Ramos (cell line): ENCODE measurements at regions not wholly inside any gene's neighbourhood (a gene's known extent, or its start where the extent isn't known, plus 50 kb on each side); places are given as distances from the start of the nearest gene placed in this dataset.

Experiments used
- in situ Hi-C: fragments of 300-500 bp; cut with MboI; formaldehyde crosslinking; loops from one replicate; pipeline ENCODE4 v1.14.3; 2022; ENCODE audit warnings: low sequenced_read_pairs; ENCODE audit not compliant: unreplicated experiment

GRCh38 chr13:80239116-80239515 is 101.8 kb downstream of the SPRY2 start:
- in situ Hi-C loops = no loop called here

- in situ Hi-C loops = no loop called here
These were observed 103.3 kb downstream of the SPRY2 start for GRCh38 chr13:80237646-80238045.

GRCh38 chr13:80235967-80236302 is 105.0 kb downstream of the SPRY2 start:
- in situ Hi-C loops = no loop called here

- in situ Hi-C loops = no loop called here
These were observed 105.6 kb downstream of the SPRY2 start for GRCh38 chr13:80235166-80235966.

GRCh38 chr13:80227645-80228044 is 113.3 kb downstream of the SPRY2 start:
- in situ Hi-C loops = no loop called here

- in situ Hi-C loops = no loop called here
These were observed 114.3 kb downstream of the SPRY2 start for GRCh38 chr13:80226645-80227044.

- in situ Hi-C loops = no loop called here
These were observed 116.5 kb downstream of the SPRY2 start for GRCh38 chr13:80224468-80224867.

GRCh38 chr13:80217614-80218456 is 123.1 kb downstream of the SPRY2 start:
- in situ Hi-C loops = no loop called here

- in situ Hi-C loops = no loop called here
These were observed 125.6 kb downstream of the SPRY2 start for GRCh38 chr13:80215368-80215767.

- in situ Hi-C loops = no loop called here
These were observed 126.4 kb downstream of the SPRY2 start for GRCh38 chr13:80214521-80214991.

- in situ Hi-C loops = no loop called here
These were observed 126.9 kb downstream of the SPRY2 start for GRCh38 chr13:80214050-80214449.

GRCh38 chr13:80213201-80213600 is 127.7 kb downstream of the SPRY2 start:
- in situ Hi-C loops = no loop called here

GRCh38 chr13:80211566-80211965 is 129.4 kb downstream of the SPRY2 start:
- in situ Hi-C loops = no loop called here

GRCh38 chr13:80204642-80205041 is 136.3 kb downstream of the SPRY2 start:
- in situ Hi-C loops = no loop called here

- in situ Hi-C loops = no loop called here
These were observed 137.4 kb downstream of the SPRY2 start for GRCh38 chr13:80203496-80203895.

GRCh38 chr13:80201694-80202468 is 139.0 kb downstream of the SPRY2 start:
- in situ Hi-C loops = no loop called here

- in situ Hi-C loops = no loop called here
These were observed 141.2 kb downstream of the SPRY2 start for GRCh38 chr13:80199585-80200292.

- in situ Hi-C loops = no loop called here
These were observed 141.9 kb downstream of the SPRY2 start for GRCh38 chr13:80199067-80199466.

GRCh38 chr13:80196756-80197155 is 144.2 kb downstream of the SPRY2 start:
- in situ Hi-C loops = no loop called here

GRCh38 chr13:80195649-80196048 is 145.3 kb downstream of the SPRY2 start:
- in situ Hi-C loops = no loop called here
